ENCODE measurements at regions not wholly inside any gene's neighbourhood (a gene's known extent, or its start where the extent isn't known, plus 50 kb on each side); places are given as distances from the start of the nearest gene placed in this dataset.

- no peak for TF ChIP-seq SKIL (CRISPR knock-in tag; IDR thresholded peaks at IDR 0.05; ENCODE audit: borderline replicate concordance)
- no peak for TF ChIP-seq RFX3 (CRISPR knock-in tag; IDR thresholded peaks at IDR 0.05)
- TF ChIP-seq RBAK (CRISPR knock-in tag; IDR thresholded peaks at IDR 0.05), result no peak
- no peak for TF ChIP-seq NR2F6 (IDR thresholded peaks at IDR 0.05)
- no peak for TF ChIP-seq NR2F6 (CRISPR knock-in tag; IDR thresholded peaks at IDR 0.05)
- TF ChIP-seq MTA1 (CRISPR knock-in tag; IDR thresholded peaks at IDR 0.05; ENCODE audit: borderline replicate concordance), result no peak
- TF ChIP-seq THAP7 (CRISPR knock-in tag; IDR thresholded peaks at IDR 0.05), result no peak
These were observed 52.6 kb upstream of the GLI2 start (continued) for GRCh38 chr2:120683081-120683480.

GRCh38 chr2:120683701-120684100, 52.0 kb upstream of the GLI2 start:
- no peaks in the 10 kb centered on the region for H3K36me3 ChIP-seq (replicated peaks in 1 of 2; ENCODE audit: control insufficient read depth in 1 of 2, insufficient read depth in 2 of 2, low read length in 2 of 2)
- H2AFZ ChIP-seq (ENCODE audit: low read length), result no peak overlapping the region
- ATAC-seq (no peak), FAIRE-seq (no peak), DNase-seq (ENCODE audit: low spot score) (no peak)
- H3K4me2 ChIP-seq (ENCODE audit: low read depth, low read length), result no peak overlapping the region
- no peaks in the 10 kb centered on the region for H3K9me3 ChIP-seq (ENCODE audit: low read length)
- TF ChIP-seq ZC3H4 (CRISPR knock-in tag; IDR thresholded peaks at IDR 0.05; ENCODE audit: borderline replicate concordance) (no peak), HOXA7 (CRISPR knock-in tag; IDR thresholded peaks at IDR 0.05) (no peak), BATF2 (CRISPR knock-in tag; IDR thresholded peaks at IDR 0.05) (no peak)
- peaks cover 2 to 34% of the 10 kb centered on the region in 2 experiments; a peak in 3 of 5 replicates for H3K27me3 ChIP-seq (ENCODE audit: control insufficient read depth in 1 of 2, insufficient read depth in 2 of 2, low read length in 2 of 2)
- H3K79me2 ChIP-seq (ENCODE audit: insufficient read depth, low read length), result no peaks in the 10 kb centered on the region
- WGBS (ENCODE audit: low lambda C conversion rate), result 26% methylated on average over 4 of the region's 4 CpGs
- CTCF ChIA-PET (ENCODE audit: low intra/inter-chr PET ratio, low total read pairs), result no interaction called here
- in situ Hi-C loops (cut with HindIII; ENCODE audit: extremely low pct_ligation_motif_present, low pct_unique_long_range_greater_than_20kb) (no loop called here), intact Hi-C loops (cut with micrococcal nuclease; ENCODE audit: unreplicated experiment) (no loop called here)
- POLR2A ChIA-PET, result no interaction called here
- no peak overlapping the region for H3K9ac ChIP-seq (ENCODE audit: insufficient read depth, low read depth, low read length)
- no TSS peak for BruUV-seq (replicated peaks)
- H4K20me1 ChIP-seq (ENCODE audit: insufficient read depth, low read length), result no peaks in the 10 kb centered on the region; the same call in 1 of the 2 replicates
- H3K4me1 ChIP-seq (ENCODE audit: insufficient read depth, low read length), result peaks cover 5% of the 10 kb centered on the region; the same call in 1 of the 2 replicates
- no peak overlapping the region for H3K27ac ChIP-seq (ENCODE audit: extremely low read length, insufficient read depth, low read length)
- no peak overlapping the region for H3K4me3 ChIP-seq (replicated peaks in 1 of 3; ENCODE audit: insufficient read depth in 1 of 3, low read depth in 2 of 3, low read length in 3 of 3)
